HepG2 (cell line): ENCODE measurements at regions not wholly inside any gene's neighbourhood (a gene's known extent, or its start where the extent isn't known, plus 50 kb on each side); places are given as distances from the start of the nearest gene placed in this dataset.

Source experiments
- ATAC-seq: fragments of 200-7000 bp; cut with Tn5 transposase; 3 replicates; pipeline ENCODE4 v1.9.1; 2020; ENCODE audit warnings: mild to moderate bottlenecking, moderate library complexity
- BruUV-seq: library from RNA; stranded (reverse); fragments of 400-500 nt; replicated peaks from 2 replicates; lab custom pipeline; 2021; lab: Mats Ljungman, UMichigan
- CTCF ChIA-PET: fragments of 300-600 bp; formaldehyde crosslinking; extraction: SDS; loops from one replicate; lab custom pipeline; 2021; ENCODE audit warnings: low total read pairs, inconsistent platforms, low intra/inter-chr PET ratio; lab: Yijun Ruan, JAX
- POLR2A ChIA-PET: fragments of 350-600 bp; sonication (Branson Sonifier 250); formaldehyde crosslinking; loops from one replicate; lab custom pipeline; 2020; ENCODE audit warnings: antibody characterized with exemption, inconsistent platforms; lab: Yijun Ruan, JAX
- DNase-seq: peaks from one replicate; pipeline ENCODE4 v3.0.0-alpha.2; 2015; ENCODE audit warnings: low spot score
- FAIRE-seq: peaks from 3 replicates; lab custom pipeline; 2011; peaks lifted over from hg19 to GRCh38; lab: Jason Lieb, UNC
- H2AFZ ChIP-seq: one replicate; pipeline ENCODE4 v1.6.1; 2011; ENCODE audit warnings: low read length, inconsistent platforms
- H3K27ac ChIP-seq: fragments of 300-600 bp; 3 replicates; pipeline ENCODE4 v1.8.0; 2011; ENCODE audit warnings: mixed run types, mild to moderate bottlenecking, mixed read lengths, low read length, inconsistent platforms; ENCODE audit not compliant: insufficient read depth; ENCODE audit errors: extremely low read length
- H3K27me3 ChIP-seq, 2 experiments: fragments of 200-600 bp in 1 of 2; 2 replicates in 1 of 2; 3 replicates in 1 of 2; pipeline versions ENCODE4 v1.6.0 to v1.8.0; 2011; ENCODE audit warnings: low read length in 2 of 2, mild to moderate bottlenecking in 2 of 2, moderate library complexity in 2 of 2, inconsistent platforms in 1 of 2; ENCODE audit not compliant: insufficient read depth in 2 of 2, control insufficient read depth in 1 of 2
- H3K36me3 ChIP-seq, 2 experiments: fragments of 200-600 bp in 1 of 2; replicated peaks in 1 of 2; 2 replicates in 1 of 2; 3 replicates in 1 of 2; pipeline versions ENCODE4 v1.5.1 to v1.8.0; 2011; ENCODE audit warnings: low read length in 2 of 2, inconsistent platforms in 1 of 2; ENCODE audit not compliant: insufficient read depth in 2 of 2, control insufficient read depth in 1 of 2
- H3K4me1 ChIP-seq: 2 replicates; pipeline ENCODE4 v1.5.1; 2012; ENCODE audit warnings: low read length, inconsistent platforms; ENCODE audit not compliant: insufficient read depth
- H3K4me2 ChIP-seq: 2 replicates; pipeline ENCODE4 v1.6.0; 2011; ENCODE audit warnings: low read depth, low read length, inconsistent platforms
- H3K4me3 ChIP-seq, 3 experiments: fragments of 200-600 bp in 1 of 3; sonication (generic), shearing (Covaris generic) in 1 of 3; replicated peaks in 1 of 3; 2 replicates each; pipeline ENCODE4 v1.5.1; 2011 to 2016; ENCODE audit warnings: low read length in 3 of 3, inconsistent platforms in 2 of 3, low read depth in 2 of 3, mild to moderate bottlenecking in 2 of 3, control low read depth in 1 of 3, mixed read lengths in 1 of 3; ENCODE audit not compliant: insufficient read depth in 1 of 3
- H3K79me2 ChIP-seq: one replicate; pipeline ENCODE4 v1.6.1; 2011; ENCODE audit warnings: low read length, inconsistent platforms; ENCODE audit not compliant: insufficient read depth
- H3K9ac ChIP-seq: 2 replicates; pipeline ENCODE4 v1.6.0; 2011; ENCODE audit warnings: mild to moderate bottlenecking, low read depth, low read length, inconsistent platforms; ENCODE audit not compliant: insufficient read depth
- H3K9me3 ChIP-seq: 2 replicates; pipeline ENCODE4 v1.5.1; 2012; ENCODE audit warnings: mild to moderate bottlenecking, low read length
- H4K20me1 ChIP-seq: 2 replicates; pipeline ENCODE4 v1.6.0; 2011; ENCODE audit warnings: inconsistent platforms, mild to moderate bottlenecking, low read length, moderate library complexity; ENCODE audit not compliant: insufficient read depth
- AGO1 ChIP-seq: fragments of 200-400 bp; formaldehyde crosslinking; IDR thresholded peaks from 2 replicates; pipeline ENCODE4 v1.6.1; 2017; ENCODE audit warnings: mild to moderate bottlenecking, low read depth, low read length, moderate library complexity; ENCODE audit not compliant: poor library complexity, severe bottlenecking
- ASH2L ChIP-seq: fragments of 300-600, 200-600 bp; sonication (generic); IDR thresholded peaks from 2 replicates; pipeline ENCODE4 v1.7.0; 2017; ENCODE audit warnings: low read depth, mild to moderate bottlenecking, moderate library complexity, mixed read lengths, low read length; ENCODE audit not compliant: insufficient read length
- CHD2 ChIP-seq: IDR thresholded peaks from 2 replicates; pipeline ENCODE4 v1.6.1; 2011; ENCODE audit warnings: low read depth, low read length, improper control_type of control experiment
- DZIP1 ChIP-seq: sonication (generic); formaldehyde crosslinking; IDR thresholded peaks from 2 replicates; pipeline ENCODE4 v1.5.0; 2020; ENCODE audit warnings: mild to moderate bottlenecking, missing genetic modification reagents
- KLF11 ChIP-seq: IDR thresholded peaks from 2 replicates; pipeline ENCODE4 v1.6.1; 2016; ENCODE audit warnings: missing compliant biosample characterization
- PITX1 ChIP-seq: sonication (generic); formaldehyde crosslinking; IDR thresholded peaks from 2 replicates; pipeline ENCODE4 v1.5.1; 2020; ENCODE audit warnings: mild to moderate bottlenecking, missing genetic modification reagents
- SAFB2 ChIP-seq: sonication (generic); formaldehyde crosslinking; IDR thresholded peaks from 2 replicates; pipeline ENCODE4 v1.5.1; 2020; ENCODE audit warnings: missing genetic modification reagents, low read depth, mild to moderate bottlenecking, borderline replicate concordance
- ZBTB34 ChIP-seq: sonication (generic); formaldehyde crosslinking; IDR thresholded peaks from 2 replicates; pipeline ENCODE4 v1.8.0; 2022; ENCODE audit warnings: mild to moderate bottlenecking, missing genetic modification reagents
- ZFP37 ChIP-seq: sonication (generic); formaldehyde crosslinking; IDR thresholded peaks from 2 replicates; pipeline ENCODE4 v1.4.0; 2020; ENCODE audit warnings: missing genetic modification reagents, borderline replicate concordance
- ZNF598 ChIP-seq: sonication (generic); formaldehyde crosslinking; IDR thresholded peaks from 2 replicates; pipeline ENCODE4 v1.5.1; 2020; ENCODE audit warnings: mild to moderate bottlenecking, missing genetic modification reagents, borderline replicate concordance
- ZNF770 ChIP-seq: sonication (generic); formaldehyde crosslinking; IDR thresholded peaks from 2 replicates; pipeline ENCODE4 v1.5.0; 2020; ENCODE audit warnings: mild to moderate bottlenecking, missing genetic modification reagents
- in situ Hi-C: cut with HindIII; loops from 2 replicates; pipeline ENCODE4 v1.10.0; 2017; ENCODE audit warnings: low pct_unique_long_range_greater_than_20kb; ENCODE audit not compliant: extremely low pct_ligation_motif_present
- intact Hi-C: fragments of 100-400 bp; cut with micrococcal nuclease; formaldehyde crosslinking; loops from one replicate; pipeline ENCODE4 v1.10.0; 2022; ENCODE audit not compliant: unreplicated experiment

GRCh38 chr4:100746141-100746739 is 228.4 kb upstream of the EMCN start:
- Histone ChIP-seq H3K4me3 (no peak overlapping the region), H3K9me3 (no peaks in the 10 kb centered on the region; the same call in none of the 2 replicates), H4K20me1 (no peaks in the 10 kb centered on the region), H3K36me3 (no peaks in the 10 kb centered on the region), H3K27me3 (no peaks in the 10 kb centered on the region), H3K9ac (no peak overlapping the region), H3K27ac (no peak overlapping the region), H2AFZ (no peak overlapping the region), H3K79me2 (no peaks in the 10 kb centered on the region), H3K4me1 (no peaks in the 10 kb centered on the region), H3K4me2 (no peak overlapping the region)
- in situ Hi-C loops (no loop called here), intact Hi-C loops (no loop called here)
- ATAC-seq, result no peak
- TF ChIP-seq ZFP37 (CRISPR knock-in tag) (no peak), DZIP1 (CRISPR knock-in tag) (no peak), AGO1 (no peak), ZBTB34 (CRISPR knock-in tag) (no peak), KLF11 (CRISPR knock-in tag) (no peak), SAFB2 (CRISPR knock-in tag) (no peak), ZNF598 (CRISPR knock-in tag) (no peak), CHD2 (no peak), ASH2L (no peak), PITX1 (no peak), ZNF770 (CRISPR knock-in tag) (no peak)
- POLR2A ChIA-PET, result no interaction called here
- DNase-seq, result no peak
- CTCF ChIA-PET, result no interaction called here
- no TSS peak for BruUV-seq
- FAIRE-seq, result no peak
